ENCODE measurements at regions not wholly inside any gene's neighbourhood (a gene's known extent, or its start where the extent isn't known, plus 50 kb on each side); places are given as distances from the start of the nearest gene placed in this dataset.

- in situ Hi-C loops (cut with HindIII; ENCODE audit: low sequenced_read_pairs): no loop called here
Observed at GRCh38 chr10:8581521-8582225, 527.2 kb downstream of the GATA3 start.

- in situ Hi-C loops (cut with HindIII; ENCODE audit: low sequenced_read_pairs): no loop called here
Observed at GRCh38 chr10:8583096-8583495, 528.6 kb downstream of the GATA3 start.

GRCh38 chr10:8584666-8585065 lies 530.2 kb downstream of the GATA3 start:
- in situ Hi-C loops (cut with HindIII; ENCODE audit: low sequenced_read_pairs): no loop called here

GRCh38 chr10:8586504-8586903 lies 532.0 kb downstream of the GATA3 start:
- in situ Hi-C loops (cut with HindIII; ENCODE audit: low sequenced_read_pairs): no loop called here

GRCh38 chr10:8588135-8588534 lies 533.6 kb downstream of the GATA3 start:
- in situ Hi-C loops (cut with HindIII; ENCODE audit: low sequenced_read_pairs): no loop called here

GRCh38 chr10:8590518-8590917 lies 536.0 kb downstream of the GATA3 start:
- in situ Hi-C loops (cut with HindIII; ENCODE audit: low sequenced_read_pairs): no loop called here

GRCh38 chr10:8591640-8592039 lies 537.2 kb downstream of the GATA3 start:
- in situ Hi-C loops (cut with HindIII; ENCODE audit: low sequenced_read_pairs): no loop called here

- in situ Hi-C loops (cut with HindIII; ENCODE audit: low sequenced_read_pairs): no loop called here
Observed at GRCh38 chr10:8594176-8594575, 539.7 kb downstream of the GATA3 start.

- in situ Hi-C loops (cut with HindIII; ENCODE audit: low sequenced_read_pairs): no loop called here
Observed at GRCh38 chr10:8594711-8595110, 540.2 kb downstream of the GATA3 start.

- in situ Hi-C loops (cut with HindIII; ENCODE audit: low sequenced_read_pairs): no loop called here
Observed at GRCh38 chr10:8595140-8595539, 540.7 kb downstream of the GATA3 start.

- in situ Hi-C loops (cut with HindIII; ENCODE audit: low sequenced_read_pairs): no loop called here
Observed at GRCh38 chr10:8596929-8597472, 542.5 kb downstream of the GATA3 start.

- in situ Hi-C loops (cut with HindIII; ENCODE audit: low sequenced_read_pairs): no loop called here
Observed at GRCh38 chr10:8600192-8600591, 545.7 kb downstream of the GATA3 start.

GRCh38 chr10:8602821-8603220 lies 548.3 kb downstream of the GATA3 start:
- in situ Hi-C loops (cut with HindIII; ENCODE audit: low sequenced_read_pairs): no loop called here

- in situ Hi-C loops (cut with HindIII; ENCODE audit: low sequenced_read_pairs): no loop called here
Observed at GRCh38 chr10:8614054-8614565, 559.6 kb downstream of the GATA3 start.

GRCh38 chr10:8615118-8615517 lies 560.6 kb downstream of the GATA3 start:
- in situ Hi-C loops (cut with HindIII; ENCODE audit: low sequenced_read_pairs): no loop called here

- in situ Hi-C loops (cut with HindIII; ENCODE audit: low sequenced_read_pairs): no loop called here
Observed at GRCh38 chr10:8616166-8616565, 561.7 kb downstream of the GATA3 start.

GRCh38 chr10:8617792-8618191 lies 563.3 kb downstream of the GATA3 start:
- in situ Hi-C loops (cut with HindIII; ENCODE audit: low sequenced_read_pairs): no loop called here

- in situ Hi-C loops (cut with HindIII; ENCODE audit: low sequenced_read_pairs): no loop called here
Observed at GRCh38 chr10:8618834-8619233, 564.3 kb downstream of the GATA3 start.

- in situ Hi-C loops (cut with HindIII; ENCODE audit: low sequenced_read_pairs): no loop called here
Observed at GRCh38 chr10:8628351-8628750, 573.9 kb downstream of the GATA3 start.

GRCh38 chr10:8633909-8634308 lies 579.4 kb downstream of the GATA3 start:
- in situ Hi-C loops (cut with HindIII; ENCODE audit: low sequenced_read_pairs): no loop called here

GRCh38 chr10:8636371-8636770 lies 581.9 kb downstream of the GATA3 start:
- in situ Hi-C loops (cut with HindIII; ENCODE audit: low sequenced_read_pairs): no loop called here

- in situ Hi-C loops (cut with HindIII; ENCODE audit: low sequenced_read_pairs): no loop called here
Observed at GRCh38 chr10:8637640-8638039, 583.2 kb downstream of the GATA3 start.
